Right ventricle myocardium inferior (tissue), 1 donor: ENCODE measurements at regions not wholly inside any gene's neighbourhood (a gene's known extent, or its start where the extent isn't known, plus 50 kb on each side); places are given as distances from the start of the nearest gene placed in this dataset.
"Not testable (repeated sequence)": the region's sequence is repeated elsewhere in the genome, so short reads cannot be mapped to it uniquely, and the experiment has no call there.

Experiments
- ATAC-seq: fragments of 200-7000 bp; cut with Tn5 transposase; one replicate; pipeline ENCODE4 v1.9.1; 2020; ENCODE audit warnings: mild to moderate bottlenecking, moderate library complexity
- DNase-seq: peaks from one replicate; pipeline ENCODE4 v3.0.0; 2021; ENCODE audit errors: missing footprints
- intact Hi-C: fragments of 100-400 bp; cut with DNase I; formaldehyde crosslinking; loops from one replicate; pipeline ENCODE4 v1.11.0; 2022
- donor health status: DM: no; HTN: yes; CAD: no; lungs with severe emphysema.

GRCh38 chr6:170039156-170040114, 251.4 kb downstream of the DLL1 start:
- intact Hi-C loops = no loop called here
- ATAC-seq (no peak), DNase-seq (no peak)

GRCh38 chr6:170038708-170039107, 252.2 kb downstream of the DLL1 start:
- intact Hi-C loops = no loop called here
- DNase-seq = no peak
- ATAC-seq = no peak

DNA sequence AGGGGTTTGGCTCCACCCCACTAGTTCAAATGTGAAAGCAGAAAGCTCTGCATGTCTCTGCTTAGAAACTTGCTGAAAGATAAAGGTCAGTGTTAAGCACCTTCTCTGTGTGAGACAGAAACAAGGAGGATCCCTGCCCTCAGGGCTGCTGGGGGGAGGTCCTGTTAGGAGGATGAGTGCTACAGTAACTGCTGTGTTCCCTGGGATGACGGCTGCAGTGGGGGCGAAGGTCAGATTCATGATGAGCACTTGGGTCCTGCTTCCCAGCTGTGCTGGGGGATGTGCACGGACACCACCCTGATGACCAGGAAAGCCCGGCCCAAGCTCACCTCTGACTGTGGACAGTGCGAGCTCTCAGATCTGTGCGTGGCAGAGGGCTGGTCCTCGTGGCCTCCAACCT, 252.6 kb downstream of the DLL1 start:
- ATAC-seq (no peak), DNase-seq (no peak)
- intact Hi-C loops = no loop called here

DNA sequence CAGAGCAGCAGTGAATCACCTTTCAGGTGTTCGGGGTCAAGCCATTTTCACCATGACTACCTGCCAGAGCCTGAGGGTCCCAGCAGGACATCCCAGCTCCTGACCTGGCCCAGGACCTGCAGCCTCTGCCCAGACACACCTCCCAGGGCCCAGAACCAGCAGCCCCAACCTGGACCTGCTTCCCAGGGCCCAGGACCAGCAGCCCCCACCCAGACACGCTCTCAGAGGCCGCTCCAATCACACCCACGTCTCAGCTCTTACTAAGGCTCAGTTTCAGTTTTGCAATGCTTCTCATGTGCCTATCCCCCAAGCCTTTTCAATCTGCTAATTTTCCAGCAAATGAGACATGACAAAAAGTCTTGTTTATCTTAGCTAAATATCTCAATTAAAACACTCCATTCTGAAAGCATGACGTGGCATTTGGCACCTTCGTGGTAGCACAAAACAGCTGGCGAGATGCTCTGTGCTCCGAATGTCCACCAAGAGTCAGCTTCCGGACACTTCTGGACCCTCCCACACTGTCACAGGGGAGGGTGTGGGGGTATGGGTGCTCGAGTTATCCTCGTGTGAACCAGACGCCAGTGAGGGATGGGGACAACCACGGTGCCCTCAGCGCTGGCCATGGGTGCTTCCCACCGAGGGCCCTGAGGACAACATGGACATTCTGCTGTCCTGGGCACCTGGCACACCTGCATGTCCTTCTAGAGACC, 253.2 kb downstream of the DLL1 start:
- no peak for ATAC-seq
- no peak for DNase-seq

DNA sequence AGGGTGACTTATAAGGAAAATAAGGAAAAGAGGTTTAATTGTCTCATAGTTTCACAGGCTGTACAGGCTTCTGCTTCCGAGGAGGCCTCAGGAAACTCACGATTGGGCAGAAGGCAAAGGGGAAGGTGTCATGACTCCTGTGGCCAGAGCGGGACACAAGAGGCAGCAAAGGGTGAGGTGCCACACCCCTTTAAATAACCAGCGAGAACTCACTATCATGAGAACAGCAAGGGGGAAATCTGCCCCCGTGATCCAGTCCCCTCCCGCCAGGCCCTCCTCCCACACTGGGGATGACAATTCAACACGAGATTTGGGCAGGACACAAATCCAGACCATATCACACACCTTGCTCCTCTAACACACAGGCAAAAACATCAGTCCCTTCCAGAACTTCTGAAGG, 254.0 kb downstream of the DLL1 start:
- no peak for ATAC-seq
- DNase-seq = no peak
- intact Hi-C loops = no loop called here

More for the DNA sequence above, 253.2 kb downstream of the DLL1 start:
- intact Hi-C loops = no loop called here

DNA sequence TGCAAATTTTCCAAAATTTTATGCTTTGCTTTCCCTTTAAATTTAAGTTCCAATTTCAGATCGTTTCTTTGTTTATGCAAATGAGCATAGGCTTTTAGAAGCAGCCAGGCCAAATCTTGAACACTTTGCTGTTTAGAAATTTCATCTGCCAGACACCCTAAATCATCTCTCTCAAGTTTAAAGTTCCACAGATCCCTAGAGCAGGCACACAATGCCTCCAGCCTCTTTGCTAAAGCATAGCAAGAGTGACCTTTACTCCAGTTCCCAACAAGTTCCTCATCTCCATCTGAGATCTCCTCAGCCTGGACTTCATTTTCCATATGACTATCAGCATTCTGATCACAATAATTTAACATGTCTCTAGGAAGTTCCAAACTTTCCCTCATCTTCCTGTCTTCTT, 254.5 kb downstream of the DLL1 start:
- ATAC-seq, intact Hi-C loops, DNase-seq: not testable (repeated sequence)

DNA sequence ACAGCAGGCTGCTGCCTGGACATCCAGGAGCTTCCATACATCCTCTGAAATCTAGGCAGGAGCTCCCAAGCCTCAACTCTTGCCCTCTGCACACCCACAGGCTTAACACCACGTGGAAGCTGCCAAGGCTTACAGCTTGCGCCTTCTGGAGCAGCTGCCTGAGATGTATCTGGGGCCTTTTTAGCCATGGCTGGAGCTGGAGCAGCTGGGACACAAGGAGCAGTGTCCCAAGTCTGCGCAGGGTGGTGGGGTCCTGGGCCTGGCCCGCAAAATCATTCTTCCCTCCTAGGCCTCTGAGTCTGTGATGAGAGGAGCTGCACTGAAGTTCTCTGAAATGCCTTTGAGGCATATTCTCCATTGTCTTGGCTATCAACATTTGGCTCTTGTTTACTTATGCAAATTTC, 255.0 kb downstream of the DLL1 start:
- intact Hi-C loops = no loop called here
- ATAC-seq (no peak), DNase-seq (no peak)

- ATAC-seq = no peak
- DNase-seq = no peak
- intact Hi-C loops = no loop called here
Observed at GRCh38 chr6:170035044-170035443, 255.8 kb downstream of the DLL1 start.

- no peak for DNase-seq
- intact Hi-C loops = no loop called here
- peak; percentile 56 for ATAC-seq
Observed at GRCh38 chr6:170034294-170034693, 256.6 kb downstream of the DLL1 start.

DNA sequence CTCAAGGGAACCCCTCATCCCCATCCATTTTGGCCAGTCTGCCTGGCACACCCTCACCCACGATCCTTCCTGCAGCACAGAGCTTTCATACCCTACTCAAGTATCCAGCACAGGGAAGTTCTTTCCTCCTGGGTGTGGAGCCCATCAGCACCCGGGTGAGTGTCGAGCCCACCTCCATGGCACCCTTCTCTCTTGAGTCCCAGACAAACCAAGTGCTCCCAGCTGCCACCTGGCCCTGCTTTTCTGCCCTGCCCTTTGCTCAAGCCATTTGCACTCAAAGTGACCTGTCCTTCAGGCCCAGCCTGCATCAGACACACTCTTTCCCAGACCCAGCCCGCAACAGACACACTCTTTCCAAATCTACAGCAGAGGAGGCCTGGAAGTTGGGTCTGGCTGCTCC, 257.2 kb downstream of the DLL1 start:
- DNase-seq = no peak
- intact Hi-C loops = no loop called here
- no peak for ATAC-seq

GRCh38 chr6:170032706-170033309, 258.1 kb downstream of the DLL1 start:
- ATAC-seq = no peak
- intact Hi-C loops = no loop called here
- DNase-seq = no peak

- ATAC-seq = no peak
- no peak for DNase-seq
- intact Hi-C loops = no loop called here
Observed at GRCh38 chr6:170032197-170032596, 258.7 kb downstream of the DLL1 start.

DNA sequence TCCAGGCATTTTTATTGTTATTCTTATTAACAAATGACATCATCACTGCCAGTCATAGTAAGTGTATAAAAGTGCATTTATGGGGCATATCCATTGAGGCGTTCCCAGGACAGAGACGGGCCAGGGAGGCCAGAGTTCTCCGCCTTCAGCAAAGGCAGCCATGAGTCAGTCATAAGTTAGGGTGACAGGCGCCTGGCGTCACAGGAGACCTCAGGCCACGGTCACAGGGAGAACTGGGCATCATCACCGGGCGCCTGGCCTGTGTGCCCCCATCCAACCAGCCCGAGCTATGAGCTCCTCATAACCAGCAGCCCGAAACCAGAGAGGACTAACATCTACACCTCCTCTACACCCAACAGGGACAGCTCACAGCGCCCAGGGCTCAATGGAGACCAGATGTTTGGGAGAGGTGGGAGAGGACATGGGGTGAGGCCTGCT, 259.2 kb downstream of the DLL1 start:
- DNase-seq (no peak), ATAC-seq (no peak)
- intact Hi-C loops = no loop called here

GRCh38 chr6:170030821-170031471, 259.9 kb downstream of the DLL1 start:
- DNase-seq = no peak
- intact Hi-C loops = no loop called here
- ATAC-seq = no peak

- intact Hi-C loops = no loop called here
- ATAC-seq (no peak), DNase-seq (no peak)
Observed at GRCh38 chr6:170030284-170030815, 260.5 kb downstream of the DLL1 start.

- ATAC-seq = no peak
Observed at GRCh38 chr6:170029416-170030283, 261.2 kb downstream of the DLL1 start.

DNA sequence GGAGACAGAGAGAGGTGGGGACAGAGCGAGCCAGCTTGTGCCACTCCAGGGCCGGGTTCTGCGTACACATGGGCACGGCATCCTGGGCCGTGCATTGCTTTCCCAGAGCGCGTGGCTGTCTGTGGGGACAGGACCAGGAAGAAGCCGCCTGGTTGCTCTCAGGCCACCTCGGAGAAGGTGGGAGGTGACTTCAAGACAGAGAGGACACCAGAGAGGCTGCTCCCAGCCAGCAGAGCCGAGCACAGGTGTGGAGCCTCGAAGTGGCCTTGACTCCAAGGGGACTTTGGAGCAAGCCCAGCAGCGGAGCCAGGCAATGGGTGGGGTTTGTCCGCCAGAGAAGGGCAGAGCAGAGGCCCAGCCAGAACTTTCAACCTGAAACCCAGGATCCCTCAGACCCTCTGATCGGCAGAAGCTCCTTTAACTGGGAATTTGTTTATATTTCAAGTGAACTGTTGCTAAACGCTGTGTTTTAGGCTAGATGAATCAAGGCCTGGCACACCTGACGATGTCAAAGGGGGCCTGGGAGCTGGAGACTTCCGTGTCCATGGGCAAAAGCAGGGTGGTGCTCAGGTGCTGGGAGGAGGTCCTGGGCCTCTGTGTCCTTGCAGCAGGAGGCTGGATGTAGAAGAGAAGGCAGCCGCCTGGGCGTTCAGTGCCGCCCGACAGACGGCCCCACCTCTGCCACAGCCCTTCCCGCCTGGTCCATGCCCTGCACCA, 262.1 kb downstream of the DLL1 start:
- ATAC-seq (no peak), DNase-seq (no peak)
- intact Hi-C loops = no loop called here

More at GRCh38 chr6:170029416-170030283, 261.2 kb downstream of the DLL1 start:
- intact Hi-C loops = no loop called here
- no peak for DNase-seq
